ENCODE measurements at regions not wholly inside any gene's neighbourhood (a gene's known extent, or its start where the extent isn't known, plus 50 kb on each side); places are given as distances from the start of the nearest gene placed in this dataset.

DNA sequence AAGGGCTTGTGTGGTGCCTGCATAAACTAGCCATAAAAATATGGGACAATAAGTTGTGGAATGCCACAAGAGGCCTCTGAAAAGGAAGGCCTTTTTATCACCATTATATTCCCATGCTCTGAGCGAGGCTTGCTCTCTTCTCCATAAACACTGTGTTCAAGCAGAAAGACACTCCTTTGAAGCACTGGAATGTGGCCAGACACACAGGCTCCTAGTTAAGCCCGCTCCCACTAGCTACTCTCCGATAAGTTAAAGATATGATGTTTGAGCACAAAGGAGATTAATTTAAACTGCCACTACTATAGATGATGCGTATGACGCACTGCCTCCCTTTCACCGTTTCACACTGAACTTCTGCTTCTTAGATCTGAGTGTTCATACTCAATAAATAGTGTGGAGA lies 188.7 kb upstream of the TWIST2 start:
- peaks cover 0 to 15% (median 0%) of the 10 kb centered on the region in 3 donors for H3K9me3 ChIP-seq

DNA sequence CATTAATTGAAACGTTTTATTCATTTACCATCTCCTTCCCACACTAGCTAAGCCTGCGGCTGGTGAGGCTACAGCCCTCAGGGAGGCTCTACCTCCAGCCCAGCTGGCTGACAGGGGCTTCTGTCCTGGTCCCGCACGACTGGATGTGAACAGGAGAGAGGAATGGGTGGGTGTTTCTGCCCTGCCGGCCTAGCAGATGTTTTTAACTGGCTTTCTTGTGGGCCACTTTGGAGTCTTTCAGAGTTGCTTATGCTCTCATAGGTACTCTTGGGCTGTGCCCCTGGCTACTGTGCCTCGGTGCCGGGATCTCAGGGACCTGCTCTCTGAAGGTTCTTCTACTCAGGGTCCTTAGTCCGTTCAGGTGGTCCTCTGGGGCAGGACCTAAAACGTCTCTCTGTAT lies 184.3 kb upstream of the TWIST2 start:
- TF ChIP-seq, protein P1, sequence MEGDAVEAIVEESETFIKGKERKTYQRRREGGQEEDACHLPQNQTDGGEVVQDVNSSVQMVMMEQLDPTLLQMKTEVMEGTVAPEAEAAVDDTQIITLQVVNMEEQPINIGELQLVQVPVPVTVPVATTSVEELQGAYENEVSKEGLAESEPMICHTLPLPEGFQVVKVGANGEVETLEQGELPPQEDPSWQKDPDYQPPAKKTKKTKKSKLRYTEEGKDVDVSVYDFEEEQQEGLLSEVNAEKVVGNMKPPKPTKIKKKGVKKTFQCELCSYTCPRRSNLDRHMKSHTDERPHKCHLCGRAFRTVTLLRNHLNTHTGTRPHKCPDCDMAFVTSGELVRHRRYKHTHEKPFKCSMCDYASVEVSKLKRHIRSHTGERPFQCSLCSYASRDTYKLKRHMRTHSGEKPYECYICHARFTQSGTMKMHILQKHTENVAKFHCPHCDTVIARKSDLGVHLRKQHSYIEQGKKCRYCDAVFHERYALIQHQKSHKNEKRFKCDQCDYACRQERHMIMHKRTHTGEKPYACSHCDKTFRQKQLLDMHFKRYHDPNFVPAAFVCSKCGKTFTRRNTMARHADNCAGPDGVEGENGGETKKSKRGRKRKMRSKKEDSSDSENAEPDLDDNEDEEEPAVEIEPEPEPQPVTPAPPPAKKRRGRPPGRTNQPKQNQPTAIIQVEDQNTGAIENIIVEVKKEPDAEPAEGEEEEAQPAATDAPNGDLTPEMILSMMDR (IDR thresholded peaks at IDR 0.05): no peak
- Histone ChIP-seq H3K4me1 (no peaks in the 10 kb centered on the region), H3K27me3 (no peaks in the 10 kb centered on the region), H3K36me3 (no peaks in the 10 kb centered on the region), H3K4me3 (no peak overlapping the region), H3K27ac (no peak overlapping the region), H3K9me3 (peaks cover 0 to 21% (median 0%) of the 10 kb centered on the region in 3 donors)
- DNase-seq: no peak
- intact Hi-C loops (cut with DNase I; ENCODE audit: low total_unique reads): no loop called here

More for the DNA sequence above, 188.7 kb upstream of the TWIST2 start:
- intact Hi-C loops (cut with DNase I; ENCODE audit: low total_unique reads): no loop called here
- TF ChIP-seq, protein P1 (IDR thresholded peaks at IDR 0.05): no peak
- Histone ChIP-seq H3K27me3 (no peaks in the 10 kb centered on the region), H3K27ac (no peak overlapping the region), H3K4me1 (no peaks in the 10 kb centered on the region), H3K36me3 (no peaks in the 10 kb centered on the region), H3K4me3 (no peak overlapping the region)
- no peak for DNase-seq

GRCh38 chr2:238665919-238666318 lies 182.0 kb upstream of the TWIST2 start:
- intact Hi-C loops (cut with DNase I; ENCODE audit: low total_unique reads): no loop called here
- TF ChIP-seq, protein P1 (IDR thresholded peaks at IDR 0.05): no peak
- Histone ChIP-seq H3K4me1 (no peaks in the 10 kb centered on the region), H3K4me3 (no peak overlapping the region), H3K27me3 (no peaks in the 10 kb centered on the region), H3K9me3 (peaks cover 0 to 20% (median 0%) of the 10 kb centered on the region in 3 donors), H3K36me3 (no peaks in the 10 kb centered on the region), H3K27ac (no peak overlapping the region)
- DNase-seq: no peak

DNA sequence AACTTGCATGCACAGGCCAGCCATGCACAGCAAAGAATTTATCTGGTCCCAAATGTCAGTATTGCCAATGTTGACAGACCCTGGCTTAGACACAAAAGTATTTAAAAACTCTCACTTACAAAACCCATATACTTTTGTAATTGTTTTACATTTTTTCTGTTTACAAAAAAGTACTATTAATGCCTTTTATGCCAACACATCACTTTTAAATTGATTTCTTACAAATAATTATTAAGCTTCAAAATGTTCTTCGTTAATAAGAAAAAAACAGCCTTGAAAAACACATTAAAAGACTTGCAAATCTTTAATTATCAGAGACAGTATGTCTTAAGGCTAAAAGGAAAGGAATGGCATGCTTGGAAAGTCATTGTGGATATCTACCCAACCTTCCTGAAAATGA lies 181.3 kb upstream of the TWIST2 start:
- H3K4me3 ChIP-seq: no peak overlapping the region
- H3K4me1 ChIP-seq: no peaks in the 10 kb centered on the region
- H3K36me3 ChIP-seq: no peaks in the 10 kb centered on the region
- peaks cover 0 to 14% (median 0%) of the 10 kb centered on the region in 3 donors for H3K9me3 ChIP-seq
- no peak for DNase-seq
- TF ChIP-seq, protein P1 (IDR thresholded peaks at IDR 0.05): no peak
- intact Hi-C loops (cut with DNase I; ENCODE audit: low total_unique reads): no loop called here
- H3K27ac ChIP-seq: no peak overlapping the region
- no peaks in the 10 kb centered on the region for H3K27me3 ChIP-seq

DNA sequence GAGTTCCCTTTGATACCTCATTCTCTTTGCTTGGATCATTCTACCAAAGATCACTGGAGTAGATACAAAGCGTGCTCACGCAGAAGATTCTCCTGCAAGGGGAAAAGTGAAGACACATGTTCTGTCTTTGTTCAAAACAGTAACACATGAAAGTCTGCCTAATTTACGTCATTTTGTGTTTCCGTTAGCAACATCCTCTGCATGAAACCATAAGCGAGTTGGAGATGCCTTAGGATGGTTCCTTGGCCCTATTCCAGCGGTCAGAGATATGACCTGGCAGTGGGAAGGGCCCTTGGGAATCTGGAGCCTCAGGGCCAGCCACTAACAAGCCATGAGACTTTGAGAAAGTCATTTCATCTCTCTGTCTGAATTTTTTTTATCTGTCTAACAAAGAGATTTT lies 180.9 kb upstream of the TWIST2 start:
- no peaks in the 10 kb centered on the region for H3K36me3 ChIP-seq
- peaks cover 0 to 11% (median 0%) of the 10 kb centered on the region in 3 donors for H3K9me3 ChIP-seq
- DNase-seq: no peak
- no peaks in the 10 kb centered on the region for H3K27me3 ChIP-seq
- H3K4me1 ChIP-seq: no peaks in the 10 kb centered on the region
- no peak overlapping the region for H3K4me3 ChIP-seq
- no peak overlapping the region for H3K27ac ChIP-seq
- TF ChIP-seq, protein P1 (IDR thresholded peaks at IDR 0.05): no peak
- intact Hi-C loops (cut with DNase I; ENCODE audit: low total_unique reads): no loop called here

DNA sequence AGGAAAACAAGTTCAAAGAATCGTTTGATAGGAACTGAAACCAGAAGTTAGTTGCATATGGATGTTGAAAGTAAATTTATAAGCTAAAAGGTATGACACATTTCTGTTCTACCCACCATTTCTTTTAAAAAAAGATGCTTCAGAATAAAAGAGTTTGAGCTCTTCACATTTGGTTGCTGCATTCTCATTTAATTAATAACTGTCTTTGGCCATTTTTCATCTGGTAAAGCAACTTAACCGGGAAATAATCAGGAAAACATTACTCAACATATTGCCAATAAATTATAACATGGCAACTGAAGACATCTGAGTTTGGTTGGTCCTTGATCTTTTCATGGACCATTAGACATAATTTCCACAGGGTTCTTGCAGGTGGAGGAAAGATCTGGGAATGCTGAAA lies 180.2 kb upstream of the TWIST2 start:
- Histone ChIP-seq H3K9me3 (peaks cover 0 to 11% (median 0%) of the 10 kb centered on the region in 3 donors), H3K4me1 (no peaks in the 10 kb centered on the region), H3K36me3 (no peaks in the 10 kb centered on the region), H3K27me3 (no peaks in the 10 kb centered on the region), H3K27ac (no peak overlapping the region), H3K4me3 (no peak overlapping the region)
- TF ChIP-seq, protein P1 (IDR thresholded peaks at IDR 0.05): no peak
- no peak for DNase-seq
- intact Hi-C loops (cut with DNase I; ENCODE audit: low total_unique reads): no loop called here
